AG10803 (cell line): ENCODE measurements at regions not wholly inside any gene's neighbourhood (a gene's known extent, or its start where the extent isn't known, plus 50 kb on each side); places are given as distances from the start of the nearest gene placed in this dataset.

Source experiments
- DNase-seq: peaks from one replicate; pipeline ENCODE4 v3.0.0; 2010; ENCODE audit warnings: low read depth
- H3K4me3 ChIP-seq: 2 replicates; pipeline ENCODE4 v1.5.1; 2011; ENCODE audit warnings: mild to moderate bottlenecking, low read length, control low read depth
- CTCF ChIP-seq: conservative IDR thresholded peaks from 2 replicates; pipeline ENCODE4 v1.5.1; 2011; ENCODE audit warnings: mild to moderate bottlenecking, low read length, control low read depth, inconsistent platforms

DNA sequence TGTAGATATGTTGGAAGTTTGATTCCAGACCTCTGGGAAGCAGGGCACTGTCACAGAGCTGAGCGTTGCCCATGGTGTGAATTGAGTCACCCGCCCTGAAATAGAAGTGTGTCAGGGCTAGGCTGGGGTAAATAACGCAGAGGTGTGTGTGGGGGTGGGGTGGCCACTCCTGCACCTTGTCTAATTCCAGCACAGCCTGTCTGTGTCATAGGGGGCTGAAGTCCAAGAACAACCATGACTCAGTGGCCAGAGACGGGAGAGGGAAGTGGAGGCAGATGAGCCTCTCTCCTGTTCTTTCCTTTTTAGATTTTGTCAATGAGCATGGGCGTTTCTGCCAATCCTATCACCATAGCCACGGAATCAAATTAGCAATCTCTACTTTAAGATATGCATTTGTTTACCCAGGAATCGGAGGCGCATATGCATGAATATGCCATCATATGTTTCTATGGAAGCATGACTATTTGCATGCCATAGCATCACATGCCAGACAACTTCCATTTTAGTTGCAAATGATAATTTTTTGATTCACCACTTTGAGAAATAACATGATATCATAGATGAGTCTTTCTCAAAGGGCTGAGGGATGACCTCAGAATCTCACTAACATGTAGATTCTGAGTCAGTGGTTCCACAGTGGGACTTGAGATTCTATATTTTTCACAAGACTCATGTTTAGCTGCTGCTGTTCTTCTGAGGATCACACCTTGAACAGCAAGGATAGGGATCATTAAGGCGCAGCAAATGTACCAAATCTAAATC lies 852.9 kb downstream of the DCDC2C start:
- DNase-seq = no peak
- no peak for TF ChIP-seq CTCF

DNA sequence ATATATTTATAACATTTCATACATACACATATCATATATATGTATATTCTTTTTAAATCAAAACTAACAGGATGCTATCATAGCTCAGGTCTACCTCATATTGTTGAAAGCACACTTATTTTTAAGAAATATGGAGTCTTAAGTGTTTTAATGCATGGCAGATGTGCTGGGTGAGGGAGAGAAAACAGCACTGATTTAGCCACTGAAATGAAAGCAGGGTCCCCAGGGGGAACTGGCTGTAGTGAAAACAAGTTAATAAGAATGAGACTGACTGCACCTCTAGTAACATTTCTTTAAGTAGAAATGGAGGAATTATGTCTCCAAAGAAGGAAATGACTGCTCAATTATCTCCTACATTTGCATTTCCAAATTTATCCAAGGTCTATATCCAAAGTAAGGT lies 857.8 kb downstream of the DCDC2C start:
- no peak for DNase-seq
- no peak overlapping the region for H3K4me3 ChIP-seq
- TF ChIP-seq CTCF = no peak

More for the DNA sequence above, 852.9 kb downstream of the DCDC2C start:
- no peak overlapping the region for H3K4me3 ChIP-seq

DNA sequence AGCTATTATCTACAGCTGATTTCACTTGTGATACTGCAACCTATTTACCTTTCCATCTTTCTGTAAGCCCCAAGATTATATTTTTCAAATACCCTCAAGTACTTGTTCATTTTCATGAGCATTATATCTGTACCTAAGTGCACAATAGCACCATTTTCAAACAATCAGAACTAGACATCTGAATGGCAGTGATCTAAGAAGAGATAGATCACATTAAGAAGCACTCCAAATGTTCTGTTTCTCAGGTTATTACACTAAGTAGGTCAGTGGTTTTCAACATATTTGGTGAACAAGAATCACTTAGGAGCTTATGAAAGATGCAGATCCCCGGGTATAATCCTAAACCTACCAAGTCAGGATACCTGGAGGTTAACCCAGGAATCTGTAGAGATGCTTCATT lies 872.7 kb downstream of the DCDC2C start:
- no peak for DNase-seq
- no peak for TF ChIP-seq CTCF
- no peak overlapping the region for H3K4me3 ChIP-seq

DNA sequence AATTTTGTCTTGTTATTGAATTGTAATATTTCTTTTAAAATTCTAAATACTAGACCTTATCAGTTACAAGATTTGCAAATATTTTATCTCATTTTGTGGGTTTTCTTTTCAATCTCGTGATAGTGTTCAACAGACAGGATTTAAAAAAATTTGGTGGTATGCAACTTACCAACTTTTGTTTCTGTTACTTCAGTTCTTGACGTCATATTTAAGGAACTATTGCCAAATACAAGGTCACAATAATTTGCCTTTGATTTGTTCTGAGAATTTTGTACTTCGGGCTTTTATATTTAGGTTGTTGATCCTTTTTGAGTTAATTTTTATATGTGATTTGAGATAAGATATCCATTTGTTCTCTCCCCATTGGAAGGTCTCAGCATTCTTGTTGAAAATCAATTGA lies 876.6 kb downstream of the DCDC2C start:
- no peak for DNase-seq
- no peak overlapping the region for H3K4me3 ChIP-seq
- no peak for TF ChIP-seq CTCF

GRCh38 chr2:4585057-4585635 lies 881.8 kb downstream of the DCDC2C start:
- no peak overlapping the region for H3K4me3 ChIP-seq
- no peak for DNase-seq
- TF ChIP-seq CTCF = no peak

- no peak for TF ChIP-seq CTCF
- DNase-seq = no peak
- H3K4me3 ChIP-seq = no peak overlapping the region
Observed at GRCh38 chr2:4588606-4589005, 885.2 kb downstream of the DCDC2C start.

DNA sequence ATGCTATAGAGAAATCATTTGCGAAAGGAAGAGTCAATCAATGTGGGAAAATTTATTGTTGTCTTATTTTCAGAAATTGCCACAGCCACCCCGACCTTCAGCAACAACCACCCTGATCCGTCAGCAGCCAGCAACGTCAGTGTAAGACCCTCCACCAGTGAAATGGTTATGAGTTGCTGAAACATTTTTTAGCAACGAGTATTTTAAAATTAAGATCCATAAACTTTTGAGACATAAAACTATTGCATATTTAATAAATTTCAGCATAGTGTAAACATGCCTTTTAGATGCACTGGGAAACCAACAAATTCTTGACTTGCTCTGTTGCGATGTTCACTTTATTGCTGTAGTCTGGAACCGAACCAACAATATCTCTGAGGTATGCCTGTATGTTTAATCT lies 887.9 kb downstream of the DCDC2C start:
- DNase-seq = no peak
- no peak for TF ChIP-seq CTCF
- H3K4me3 ChIP-seq = no peak overlapping the region
